GM21786 (cell line): ENCODE measurements at regions not wholly inside any gene's neighbourhood (a gene's known extent, or its start where the extent isn't known, plus 50 kb on each side); places are given as distances from the start of the nearest gene placed in this dataset.

Experiments used
- ATAC-seq: cut with Tn5 transposase; IDR thresholded peaks from one replicate; pipeline ENCODE4 v1.9.1; 2021; ENCODE audit not compliant: unreplicated experiment

GRCh38 chr5:4363045-4363444 is 767.4 kb downstream of the IRX1 start:
- ATAC-seq, result no peak

- no peak for ATAC-seq
Measured at GRCh38 chr5:4366628-4367027, 771.0 kb downstream of the IRX1 start.

GRCh38 chr5:4370218-4370617 is 769.9 kb upstream of the ADAMTS16 start:
- ATAC-seq, result no peak

GRCh38 chr5:4372481-4372880 is 767.6 kb upstream of the ADAMTS16 start:
- ATAC-seq, result no peak

- no peak for ATAC-seq
Measured at GRCh38 chr5:4373051-4373820, 766.9 kb upstream of the ADAMTS16 start.

- ATAC-seq, result no peak
Measured at GRCh38 chr5:4374866-4375265, 765.3 kb upstream of the ADAMTS16 start.

GRCh38 chr5:4375640-4376039 is 764.5 kb upstream of the ADAMTS16 start:
- no peak for ATAC-seq

GRCh38 chr5:4383102-4383501 is 757.0 kb upstream of the ADAMTS16 start:
- ATAC-seq, result no peak

- no peak for ATAC-seq
Measured at GRCh38 chr5:4383518-4384198, 756.5 kb upstream of the ADAMTS16 start.

GRCh38 chr5:4384649-4385048 is 755.5 kb upstream of the ADAMTS16 start:
- ATAC-seq, result no peak

- no peak for ATAC-seq
Measured at GRCh38 chr5:4386152-4386551, 754.0 kb upstream of the ADAMTS16 start.

- ATAC-seq, result no peak
Measured at GRCh38 chr5:4387290-4387689, 752.8 kb upstream of the ADAMTS16 start.

GRCh38 chr5:4395752-4396151 is 744.4 kb upstream of the ADAMTS16 start:
- ATAC-seq, result no peak

- no peak for ATAC-seq
Measured at GRCh38 chr5:4405614-4406219, 734.4 kb upstream of the ADAMTS16 start.

- no peak for ATAC-seq
Measured at GRCh38 chr5:4410151-4410550, 730.0 kb upstream of the ADAMTS16 start.

- ATAC-seq, result no peak
Measured at GRCh38 chr5:4411664-4412063, 728.5 kb upstream of the ADAMTS16 start.

- ATAC-seq, result no peak
Measured at GRCh38 chr5:4413996-4414395, 726.1 kb upstream of the ADAMTS16 start.

GRCh38 chr5:4418084-4418483 is 722.0 kb upstream of the ADAMTS16 start:
- ATAC-seq, result no peak

GRCh38 chr5:4419281-4419680 is 720.8 kb upstream of the ADAMTS16 start:
- ATAC-seq, result no peak

GRCh38 chr5:4420177-4420576 is 720.0 kb upstream of the ADAMTS16 start:
- ATAC-seq, result no peak

GRCh38 chr5:4420681-4421080 is 719.4 kb upstream of the ADAMTS16 start:
- no peak for ATAC-seq

GRCh38 chr5:4422247-4422646 is 717.9 kb upstream of the ADAMTS16 start:
- no peak for ATAC-seq
